Amygdala (tissue), 56 donors: ENCODE measurements at regions not wholly inside any gene's neighbourhood (a gene's known extent, or its start where the extent isn't known, plus 50 kb on each side); places are given as distances from the start of the nearest gene placed in this dataset.

Source experiments
- DNase-seq, 56 donors: peaks; one replicate each; lab custom pipeline; 2025; lab: John Stamatoyannopoulos, UW

DNA sequence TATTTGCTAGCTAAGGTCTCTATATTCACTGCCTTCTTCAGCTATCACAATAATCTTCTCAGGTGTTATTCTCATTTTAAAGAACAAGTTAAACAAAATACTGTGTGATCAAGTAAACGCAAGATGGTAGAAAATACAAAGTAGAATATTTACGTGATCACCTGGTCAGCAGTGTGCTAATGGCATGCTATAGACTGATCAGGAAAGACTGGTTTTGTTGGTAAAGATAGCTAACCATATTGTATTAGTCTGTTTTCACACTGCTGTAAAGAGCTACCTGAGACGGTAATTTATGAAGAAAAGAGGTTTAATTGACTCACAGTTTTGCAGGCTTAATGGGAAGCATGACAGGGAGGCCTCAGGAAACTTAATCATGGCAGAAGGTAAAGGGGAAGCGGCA, 50.4 kb downstream of the ZBTB38 start:
- DNase-seq, result no peak

DNA sequence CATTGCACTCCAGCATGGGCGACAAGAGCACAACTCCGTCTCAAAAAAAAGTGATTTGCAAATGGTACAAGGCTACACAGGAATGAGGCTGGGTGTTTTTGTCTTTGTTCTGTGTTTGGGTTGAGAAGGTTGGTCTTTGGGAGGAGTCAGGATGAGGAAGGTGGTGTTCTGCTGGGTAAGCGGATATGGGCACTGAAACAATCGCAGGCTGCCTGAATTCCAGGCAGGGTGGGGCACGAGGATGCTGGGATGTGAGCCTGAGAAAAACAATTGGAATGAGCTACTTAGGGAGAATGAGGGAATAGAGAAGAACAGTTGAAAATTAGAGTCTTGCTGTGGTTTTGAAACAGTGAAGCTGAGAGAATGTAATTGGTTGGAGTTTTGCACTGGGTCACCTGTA, 51.6 kb downstream of the ZBTB38 start:
- DNase-seq, result no peak

DNA sequence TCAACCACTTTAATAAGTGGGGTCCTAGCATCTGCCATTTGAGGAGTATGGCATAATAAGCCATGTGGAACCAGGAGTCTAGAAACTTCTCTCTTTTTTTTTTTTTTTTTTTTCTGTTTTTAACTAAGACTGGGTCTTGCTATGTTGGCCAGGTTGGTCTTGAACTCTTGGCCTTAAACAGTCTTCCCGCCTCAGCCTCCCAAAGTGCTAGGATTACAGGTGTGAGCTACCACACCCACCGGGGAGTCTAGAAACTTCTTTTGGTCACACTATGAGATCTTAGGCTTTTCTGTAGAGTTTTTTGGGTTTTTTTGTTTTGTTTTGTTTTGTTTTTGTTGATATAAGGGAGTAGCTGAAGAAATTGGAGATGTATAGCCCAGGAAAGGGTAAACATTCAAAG, 52.9 kb downstream of the ZBTB38 start:
- no peak for DNase-seq

DNA sequence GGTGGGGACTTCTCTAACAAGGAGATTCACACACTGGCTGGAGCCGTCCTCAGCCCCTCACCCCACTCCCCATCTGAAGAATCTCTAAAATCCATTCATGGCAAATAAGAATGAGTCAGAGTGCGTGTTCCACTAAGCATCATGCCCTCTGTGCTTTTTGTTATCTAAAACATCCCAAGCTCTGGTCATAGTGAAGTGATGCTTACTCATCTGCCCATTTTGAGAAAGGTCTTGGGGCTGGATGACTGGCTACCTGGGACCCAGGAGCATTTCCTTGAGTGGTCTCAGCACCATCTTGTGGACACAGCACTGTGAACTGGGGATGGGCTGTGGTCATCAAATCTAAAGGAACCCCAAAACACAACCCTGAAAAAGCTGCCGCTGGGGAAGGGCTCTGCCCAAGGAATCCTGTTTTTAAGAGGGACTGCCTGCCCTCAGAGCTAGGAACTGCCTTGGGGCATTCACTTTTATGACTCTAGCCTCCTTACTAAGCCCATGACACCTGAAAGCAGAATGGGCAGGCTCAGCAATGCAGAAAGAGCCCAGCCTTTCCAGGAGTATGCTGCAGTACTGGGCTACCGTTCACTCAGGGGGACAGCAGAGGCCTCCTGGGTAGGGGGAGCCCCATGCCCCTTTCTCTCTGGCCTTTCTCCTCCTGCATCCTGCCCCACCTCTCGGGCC, 53.5 kb downstream of the ZBTB38 start:
- no peak for DNase-seq

DNA sequence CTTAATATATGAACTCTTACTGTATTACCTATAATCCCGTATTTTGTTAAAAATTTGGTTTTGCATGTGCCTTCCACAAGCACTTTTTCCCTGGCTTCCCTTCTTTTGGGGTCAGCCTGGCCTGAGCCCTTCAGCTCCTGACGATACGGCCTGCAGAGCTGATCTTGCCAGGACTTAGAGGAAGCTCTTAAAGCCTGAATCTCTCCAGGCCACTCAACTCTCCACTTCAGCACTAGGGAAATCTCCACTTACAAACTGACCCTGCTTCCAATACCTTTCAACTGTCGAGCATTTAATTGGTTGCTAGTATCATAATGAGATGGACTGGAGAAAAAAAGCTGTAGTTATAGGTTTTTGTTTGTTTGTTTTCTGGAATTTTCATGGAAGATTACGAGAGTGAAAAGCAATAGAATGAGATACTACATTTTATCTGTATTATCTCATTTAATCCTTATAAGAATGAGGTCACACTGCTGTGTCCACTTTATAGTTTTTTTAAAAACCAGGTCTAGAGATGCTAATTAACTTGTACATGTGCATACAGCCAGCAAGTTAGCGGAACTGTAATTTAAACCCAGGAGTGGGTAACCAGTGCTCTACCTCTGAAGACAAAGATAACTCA, 54.8 kb downstream of the ZBTB38 start:
- DNase-seq, result no peak

DNA sequence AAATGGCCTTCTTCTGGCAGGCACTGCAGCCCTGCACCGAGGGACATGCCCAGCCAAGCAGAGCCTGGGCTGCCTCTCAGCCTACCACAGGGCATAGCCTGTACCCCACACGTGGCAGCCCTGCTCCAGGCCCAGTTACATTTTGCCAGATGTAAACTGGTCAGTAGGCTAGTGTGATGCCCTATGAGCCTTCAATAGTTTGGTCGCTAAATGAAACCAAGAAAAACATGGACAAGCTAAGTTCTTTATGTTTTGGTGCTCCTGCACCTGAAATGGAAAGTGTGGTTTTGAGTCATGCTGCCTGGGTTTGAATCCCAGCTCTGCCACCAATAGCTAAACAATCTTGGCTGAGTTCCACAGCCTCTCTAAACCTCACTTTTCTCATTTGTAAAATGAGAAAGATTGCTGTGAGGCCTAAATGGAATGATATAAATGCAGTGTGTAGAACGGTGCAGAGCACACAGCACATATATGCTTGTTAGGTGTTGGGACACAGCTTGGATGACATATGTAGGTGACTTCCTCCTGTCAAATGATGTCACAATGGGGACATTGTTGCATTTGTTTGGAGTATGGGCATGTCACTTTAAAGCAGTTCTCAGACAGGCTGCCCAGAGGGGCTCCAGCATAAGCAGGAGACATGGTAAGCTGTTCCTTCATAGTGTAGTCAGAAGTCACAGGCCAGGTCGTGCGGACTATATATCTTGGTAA, 57.4 kb downstream of the ZBTB38 start:
- DNase-seq, result no peak

DNA sequence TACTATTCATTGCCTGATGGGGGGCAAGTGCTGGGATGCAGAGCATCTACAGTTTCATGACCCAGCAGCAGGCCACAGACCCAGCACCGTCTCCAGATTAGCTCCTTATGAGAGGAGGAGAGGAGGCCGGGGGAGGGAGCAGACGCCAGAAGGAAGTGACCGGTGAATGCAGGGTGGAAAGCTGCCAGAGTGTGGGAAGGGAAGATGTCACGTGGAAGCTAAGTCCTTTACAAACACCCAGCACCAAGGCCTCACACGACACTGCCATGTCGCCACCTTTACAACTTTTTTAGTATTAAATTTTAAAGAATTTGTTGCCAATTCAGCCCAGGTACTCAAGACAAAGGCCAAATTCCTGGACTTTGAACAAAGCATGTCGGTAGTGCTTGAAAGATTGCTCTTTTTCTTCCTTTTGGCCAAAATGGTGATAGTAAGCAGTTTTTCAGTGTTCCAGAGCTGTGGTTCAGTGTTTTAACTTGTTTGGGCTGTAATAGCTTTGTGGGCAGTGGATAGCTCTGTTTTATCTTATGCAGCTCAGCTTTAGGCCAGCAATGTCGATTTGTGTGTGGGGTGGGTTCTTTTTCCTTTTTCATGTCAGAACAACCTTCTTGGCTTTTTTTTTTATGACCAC, 58.2 kb downstream of the ZBTB38 start:
- peak in 44 of 56 donors; percentile 12 to 88 (median 46) for DNase-seq

DNA sequence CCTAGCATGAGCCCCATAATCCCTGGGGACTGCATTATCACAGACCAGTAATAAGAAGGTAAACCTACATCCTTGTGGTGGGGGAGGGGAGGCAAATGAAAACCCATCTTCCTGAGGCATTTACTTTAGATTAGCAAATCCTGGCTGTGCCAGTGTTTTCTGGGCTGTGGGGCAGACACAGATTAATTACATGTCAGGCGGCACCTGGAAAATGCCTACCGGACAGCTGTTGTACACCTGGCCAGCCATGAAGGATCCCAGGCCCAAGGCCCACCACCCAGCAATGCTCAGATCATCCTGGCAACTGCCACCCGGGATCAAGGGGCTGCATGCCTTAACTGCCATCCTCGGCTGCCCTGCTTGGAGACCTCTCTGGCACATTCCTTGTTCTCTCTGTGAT, 59.1 kb upstream of the RASA2 start:
- no peak for DNase-seq

DNA sequence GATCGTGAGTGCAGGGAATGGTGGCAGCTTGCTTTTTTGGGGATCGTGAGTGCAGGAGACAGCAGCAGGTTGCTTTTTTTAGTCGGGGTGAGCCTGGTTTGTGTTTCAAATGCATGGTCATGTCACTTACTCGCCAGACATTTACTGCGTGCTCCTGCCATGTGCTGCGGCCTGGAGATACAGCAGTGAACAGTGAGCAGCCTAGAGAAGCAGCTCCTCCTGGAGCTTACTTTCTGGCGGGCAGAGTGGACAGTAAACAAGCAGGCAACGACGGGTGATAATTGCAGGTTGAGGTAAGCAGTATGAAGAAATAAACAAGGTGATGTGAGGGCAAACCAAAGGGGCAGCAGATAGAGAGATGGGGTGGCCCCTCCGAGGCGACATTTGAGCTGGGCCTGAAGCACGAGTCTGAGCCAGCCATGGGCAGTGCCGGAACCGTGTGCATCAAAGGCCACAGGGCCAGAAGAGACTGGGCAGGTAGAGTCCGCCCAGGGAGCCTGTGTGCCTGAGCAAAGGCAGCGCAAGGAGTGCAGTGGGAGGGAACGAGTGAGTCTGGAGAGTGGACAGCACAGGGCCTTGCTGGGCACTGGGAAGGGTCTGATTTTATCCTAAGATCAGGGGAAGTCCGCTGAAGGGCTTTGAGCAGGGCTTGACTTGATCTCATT, 57.3 kb upstream of the RASA2 start:
- no peak for DNase-seq

DNA sequence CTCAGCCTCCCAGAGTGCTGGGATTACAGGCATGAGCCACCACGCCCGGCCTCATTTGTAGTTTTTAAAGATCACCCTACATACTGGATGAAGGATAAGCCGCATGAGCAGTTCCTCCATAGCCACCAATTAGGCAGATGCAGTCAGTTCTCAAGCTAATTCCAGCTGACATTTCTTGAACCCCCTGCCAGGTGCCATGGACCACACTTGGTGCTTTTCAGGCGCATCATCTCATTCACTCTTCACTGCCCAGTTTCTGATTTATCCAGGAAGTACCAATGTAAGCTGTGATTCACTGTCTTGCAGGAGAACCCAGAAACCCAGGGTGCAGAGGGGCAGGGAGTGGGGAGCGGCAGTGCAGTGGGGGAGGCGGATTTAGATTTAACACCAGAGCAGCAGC, 56.5 kb upstream of the RASA2 start:
- DNase-seq, result no peak

DNA sequence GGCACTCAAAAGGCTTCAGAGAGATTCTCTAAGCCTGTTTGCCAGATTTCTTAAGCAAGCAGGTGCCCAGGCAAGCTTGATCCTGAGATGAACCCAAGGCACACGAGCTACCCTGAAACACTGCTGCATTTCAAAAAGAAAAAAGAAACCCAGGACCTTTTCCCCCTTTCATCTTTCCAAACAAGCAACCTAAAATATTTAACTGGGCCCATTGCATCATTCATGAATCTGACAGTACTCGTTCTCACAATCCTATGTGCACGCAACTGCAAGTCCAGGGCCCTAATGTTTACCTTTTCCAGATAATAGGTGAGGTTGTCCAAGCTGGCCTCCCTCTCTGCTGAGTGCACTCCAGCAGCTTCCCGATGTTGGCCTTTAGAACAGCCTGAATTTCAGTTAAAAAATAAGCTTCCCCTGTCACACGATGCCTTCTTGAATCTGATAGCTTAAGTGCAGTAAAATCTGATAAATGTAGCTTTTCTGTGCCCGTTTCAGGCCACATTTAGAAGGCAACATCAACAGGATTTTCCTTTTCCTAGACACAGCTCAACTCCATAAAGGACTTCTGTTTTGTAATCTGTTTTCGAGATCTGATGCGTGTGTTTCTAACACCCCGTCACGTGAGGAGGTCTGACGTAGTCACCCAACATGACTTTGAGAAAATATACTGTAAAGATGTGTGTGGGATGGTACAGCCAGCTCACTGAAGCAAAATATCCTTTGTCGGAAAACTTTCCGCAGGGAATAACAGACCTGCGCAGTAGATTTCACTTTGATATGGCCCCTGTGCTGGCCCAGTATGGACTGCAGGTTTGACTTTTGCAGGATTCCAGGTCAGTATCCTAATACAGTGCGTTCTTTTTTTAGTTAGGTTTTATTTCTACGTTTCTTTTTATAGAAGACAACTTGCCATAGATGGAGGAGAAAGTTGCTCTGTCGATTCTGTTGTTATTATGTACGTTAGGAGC, 55.1 kb upstream of the RASA2 start:
- peak in 20 of 56 donors; percentile 15 to 73 (median 40) for DNase-seq

DNA sequence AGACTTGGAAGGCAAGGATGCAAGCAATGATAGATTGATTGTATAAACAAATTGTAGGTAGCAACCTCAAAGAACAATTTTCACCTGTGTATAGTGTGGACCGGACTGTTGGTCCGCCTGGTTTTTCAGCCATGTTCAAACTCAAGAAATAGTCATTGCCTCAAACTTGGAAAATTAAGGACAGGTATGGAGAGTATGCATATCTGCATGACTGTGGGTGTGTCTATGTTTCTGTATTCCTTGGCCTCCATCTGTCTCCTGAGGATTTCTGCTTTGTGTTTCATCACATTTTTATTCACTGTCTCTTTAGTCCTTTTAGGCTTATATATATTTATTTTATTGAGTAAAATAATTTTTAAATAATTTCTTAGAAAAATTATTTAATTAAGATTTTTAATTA, 53.9 kb upstream of the RASA2 start:
- no peak for DNase-seq

DNA sequence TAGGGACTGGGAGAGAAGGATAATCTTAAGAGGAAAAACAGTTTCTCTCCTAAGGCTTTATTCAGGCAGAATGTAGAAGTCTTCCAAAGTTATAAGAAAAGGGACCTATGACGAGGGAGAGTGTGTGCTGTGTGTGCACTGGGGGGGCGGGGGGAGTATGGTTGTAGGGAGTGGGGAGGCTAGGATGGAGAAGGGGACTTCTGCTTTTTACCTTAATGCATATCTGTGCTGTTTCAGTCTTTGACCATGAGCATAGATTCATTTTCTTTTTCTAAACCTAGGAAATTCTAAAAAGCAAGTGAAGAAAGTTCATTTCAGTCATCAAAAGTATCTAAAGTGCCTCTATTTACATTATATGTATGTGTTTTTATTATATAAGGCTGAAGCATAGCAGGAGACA, 52.6 kb upstream of the RASA2 start:
- no peak for DNase-seq

DNA sequence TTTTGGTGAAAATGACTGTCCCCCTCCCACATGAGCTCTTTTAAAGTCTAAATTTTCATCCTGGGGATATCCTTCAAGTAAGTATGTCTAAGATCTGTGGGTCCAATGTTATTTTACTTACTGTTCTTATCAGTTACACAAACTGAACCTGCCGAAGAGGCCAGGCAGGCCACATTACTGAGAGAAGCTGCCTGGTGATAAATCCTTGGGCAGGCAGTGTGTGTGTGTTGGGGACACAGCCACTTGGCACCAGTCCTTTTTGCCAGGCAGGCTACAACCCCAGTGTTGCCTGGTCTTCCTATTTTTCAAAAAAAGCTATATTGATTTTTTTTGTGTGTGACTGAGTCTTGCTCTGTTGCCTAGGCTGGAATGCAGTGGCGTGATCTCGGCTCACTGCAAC, 50.6 kb upstream of the RASA2 start:
- no peak for DNase-seq
